NCI-H1436 (cell line): ENCODE measurements at regions not wholly inside any gene's neighbourhood (a gene's known extent, or its start where the extent isn't known, plus 50 kb on each side); places are given as distances from the start of the nearest gene placed in this dataset.
"Not testable (repeated sequence)": the region's sequence is repeated elsewhere in the genome, so short reads cannot be mapped to it uniquely, and the experiment has no call there.

Experiments
- DNase-seq: peaks from one replicate; lab custom pipeline; 2025; lab: John Stamatoyannopoulos, UW

DNA sequence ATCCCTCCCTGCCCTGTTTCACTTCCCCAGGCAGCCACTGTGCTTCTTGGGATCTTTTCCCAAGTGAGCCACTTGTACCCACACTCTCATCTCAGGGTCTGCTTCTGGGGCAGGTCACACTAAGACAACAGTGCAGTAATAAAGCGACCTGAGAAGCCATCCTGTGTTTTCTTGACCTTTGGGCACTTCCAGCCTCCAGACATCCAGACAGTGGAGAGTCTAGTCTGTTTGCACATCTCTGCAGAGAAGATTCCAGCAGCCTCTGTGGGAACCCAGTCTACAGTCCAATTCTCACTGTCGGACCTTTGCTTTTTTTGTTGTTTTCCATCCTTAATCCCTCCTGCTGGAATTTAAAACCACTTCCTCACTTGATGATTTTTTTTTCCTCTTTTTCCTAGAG is 50.3 kb upstream of the ATP6AP2 start:
- DNase-seq: no peak

DNA sequence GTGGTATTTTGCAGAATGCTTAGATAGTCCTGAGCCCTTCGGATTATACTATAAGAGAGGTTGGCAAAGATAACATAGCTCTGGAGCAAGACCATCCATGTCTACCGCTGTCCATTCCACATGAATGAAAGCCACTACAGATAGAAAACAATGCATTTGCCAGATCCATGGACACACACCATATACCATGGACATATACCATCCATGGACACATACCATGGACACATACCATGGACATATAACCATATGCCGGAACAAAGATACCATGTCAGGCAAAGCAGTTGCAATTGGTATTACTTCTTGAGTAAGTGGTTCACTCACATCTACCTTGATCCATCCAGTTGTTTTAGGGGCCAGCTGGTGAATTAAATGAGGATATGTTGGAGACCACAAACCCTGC is 53.2 kb upstream of the ATP6AP2 start:
- DNase-seq: no peak

DNA sequence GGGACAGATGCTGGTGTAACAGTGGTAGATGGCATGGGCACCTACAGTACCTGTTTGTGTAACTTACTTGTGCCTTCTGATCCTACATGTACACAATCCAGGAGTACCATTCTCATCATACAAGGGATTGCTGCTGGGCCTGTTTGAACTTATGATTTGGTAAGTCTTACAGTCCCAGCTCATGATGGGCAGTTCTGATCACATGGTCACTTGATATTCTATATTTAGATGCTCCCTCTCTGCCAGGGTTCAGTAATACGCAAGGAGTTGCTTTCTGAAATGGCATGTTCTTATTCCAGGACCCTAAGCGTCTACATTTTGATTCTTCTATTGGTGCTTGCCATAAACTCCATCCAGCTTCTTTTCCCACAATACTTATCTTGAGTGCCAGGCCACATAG is 54.4 kb upstream of the ATP6AP2 start:
- DNase-seq: no peak

- not testable (repeated sequence) for DNase-seq
Measured at GRCh38 chrX:40525901-40526300, 54.9 kb upstream of the ATP6AP2 start.

DNA sequence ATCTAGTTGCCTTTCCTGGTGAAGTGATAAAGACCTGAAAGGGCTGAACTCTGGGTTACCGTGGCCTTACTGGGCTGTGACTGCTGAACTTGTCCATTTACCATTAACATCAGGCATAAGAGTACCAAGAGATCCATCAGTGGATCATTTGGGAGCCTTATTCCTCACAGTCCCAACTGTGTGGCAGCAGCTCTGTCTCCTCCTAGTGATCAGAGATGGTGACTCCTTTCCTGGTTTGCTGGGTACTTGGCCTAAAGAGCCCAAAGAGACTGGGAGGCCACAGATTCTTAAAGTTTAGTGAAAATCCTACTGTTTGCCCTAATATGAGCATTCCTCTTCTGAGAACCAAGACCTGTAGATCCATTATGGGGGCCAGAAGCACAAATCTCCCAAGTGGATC is 56.3 kb upstream of the ATP6AP2 start:
- no peak for DNase-seq

DNA sequence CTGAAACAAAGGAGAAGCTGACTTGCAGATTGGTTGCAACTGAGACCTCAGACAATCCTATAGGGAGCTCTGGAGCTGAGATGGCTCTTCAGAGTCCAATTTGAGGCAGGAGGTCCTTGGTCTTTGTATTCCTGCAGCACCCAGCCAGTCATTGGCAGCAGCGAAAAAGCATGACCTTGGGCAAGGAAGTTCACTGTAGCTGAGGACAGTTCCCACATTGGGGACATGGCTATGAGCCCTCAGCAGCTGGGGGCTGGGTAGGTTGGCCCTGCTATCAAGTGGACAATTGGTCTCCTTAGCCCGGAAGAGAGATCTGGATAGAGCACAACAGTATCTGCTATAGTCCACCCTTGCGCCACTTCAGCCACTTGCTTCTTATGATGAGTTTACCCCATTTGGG is 56.9 kb upstream of the ATP6AP2 start:
- no peak for DNase-seq

GRCh38 chrX:40521868-40522450 is 58.8 kb upstream of the ATP6AP2 start:
- no peak for DNase-seq

DNA sequence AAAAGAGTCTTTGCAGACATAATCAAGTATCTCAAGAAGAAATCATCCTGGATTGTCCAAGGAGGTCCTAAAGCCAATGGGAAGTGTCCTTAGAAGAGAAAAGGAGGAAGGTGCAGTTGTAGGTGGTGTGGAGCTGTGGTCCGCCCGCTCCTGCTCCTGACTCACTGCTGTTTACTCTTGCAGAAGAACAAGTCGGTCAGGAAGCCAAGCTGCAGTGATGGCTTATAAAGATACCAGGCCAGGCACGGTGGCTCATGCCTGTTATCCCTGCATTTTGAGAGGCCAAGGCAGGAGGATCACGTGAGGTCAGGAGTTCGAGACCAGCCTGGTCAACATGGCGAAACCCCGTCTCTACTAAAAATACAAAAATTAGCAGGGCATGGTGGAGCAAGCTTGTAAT is 66.4 kb upstream of the ATP6AP2 start:
- DNase-seq: no peak

- no peak for DNase-seq
Measured at GRCh38 chrX:40513835-40514234, 66.9 kb upstream of the ATP6AP2 start.

DNA sequence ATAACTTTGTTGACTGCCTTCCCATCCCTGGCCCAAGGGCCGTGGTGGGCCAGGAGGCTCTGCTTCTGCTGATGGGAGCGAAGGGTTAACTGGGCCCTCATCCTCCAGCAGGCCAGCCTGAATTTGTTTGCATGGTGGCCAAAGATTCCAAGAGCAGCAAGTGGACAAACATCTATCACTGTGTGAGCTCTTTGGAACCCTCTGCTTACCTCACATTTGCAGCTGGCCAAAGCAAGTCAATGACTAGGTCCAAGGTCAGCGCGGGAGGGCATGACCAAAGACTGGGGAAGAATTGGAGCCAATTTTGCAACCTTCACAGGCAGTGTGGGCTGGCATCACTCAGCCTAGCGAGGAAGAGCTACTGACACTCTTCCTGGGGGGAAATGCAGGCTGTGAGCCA is 67.8 kb upstream of the ATP6AP2 start:
- no peak for DNase-seq

DNA sequence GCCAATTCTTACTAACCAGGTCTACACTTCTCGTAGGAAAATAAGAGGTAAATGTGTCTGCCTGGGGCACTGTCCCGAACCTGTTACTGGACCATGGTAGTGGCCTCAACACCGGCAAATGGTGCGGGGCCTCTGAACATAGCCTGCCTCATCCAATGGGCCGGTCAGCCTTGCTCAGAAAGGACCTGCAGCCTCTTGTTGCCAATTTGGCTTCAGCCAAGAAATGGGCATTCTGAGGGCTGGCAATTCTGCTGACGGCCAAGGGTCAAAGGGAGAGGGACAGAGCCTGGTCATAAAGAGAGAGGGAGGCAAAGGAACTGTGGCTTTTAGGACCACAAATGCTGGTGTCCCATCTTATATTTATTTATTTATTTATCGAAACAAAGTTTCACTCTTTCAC is 69.5 kb upstream of the ATP6AP2 start:
- DNase-seq: no peak

- no peak for DNase-seq
Measured at GRCh38 chrX:40508560-40508959, 72.2 kb upstream of the ATP6AP2 start.

DNA sequence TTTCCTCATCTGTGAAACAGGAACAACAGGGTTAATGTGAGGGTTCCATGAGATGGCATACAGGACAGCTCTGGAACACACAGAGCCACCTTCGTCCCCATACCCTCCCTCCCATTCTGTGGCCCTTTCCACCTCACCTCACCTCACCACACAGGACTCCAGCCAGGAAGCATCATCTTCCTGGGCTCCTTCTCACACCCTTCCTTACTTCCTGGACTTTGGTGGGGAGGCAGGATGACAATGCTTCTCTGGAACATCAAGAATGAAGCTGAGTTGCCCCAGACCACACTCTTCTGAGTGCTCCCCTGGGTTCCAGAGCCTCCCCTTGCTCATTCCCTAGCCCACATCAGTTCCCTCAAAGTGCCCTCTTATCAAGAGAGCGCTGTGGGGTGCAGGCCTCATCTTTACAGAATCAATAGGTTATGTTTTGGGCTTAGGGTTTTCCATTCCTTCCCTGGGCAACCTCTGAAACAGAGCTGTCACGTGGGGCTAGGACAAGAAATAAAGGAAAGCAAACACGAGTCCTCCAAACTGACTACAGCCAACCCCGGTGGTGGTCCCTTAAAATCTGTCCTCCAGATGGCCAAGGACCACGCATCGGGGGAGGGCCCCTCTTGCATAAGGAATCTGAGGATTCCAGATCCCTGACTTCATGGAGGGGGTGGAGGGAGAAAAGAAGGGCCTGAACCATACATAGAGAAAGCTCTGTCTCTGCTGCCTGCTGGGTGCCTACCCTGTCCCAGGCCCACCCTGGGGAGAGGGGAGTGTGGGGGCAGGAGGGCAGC is 74.4 kb upstream of the ATP6AP2 start:
- no peak for DNase-seq

DNA sequence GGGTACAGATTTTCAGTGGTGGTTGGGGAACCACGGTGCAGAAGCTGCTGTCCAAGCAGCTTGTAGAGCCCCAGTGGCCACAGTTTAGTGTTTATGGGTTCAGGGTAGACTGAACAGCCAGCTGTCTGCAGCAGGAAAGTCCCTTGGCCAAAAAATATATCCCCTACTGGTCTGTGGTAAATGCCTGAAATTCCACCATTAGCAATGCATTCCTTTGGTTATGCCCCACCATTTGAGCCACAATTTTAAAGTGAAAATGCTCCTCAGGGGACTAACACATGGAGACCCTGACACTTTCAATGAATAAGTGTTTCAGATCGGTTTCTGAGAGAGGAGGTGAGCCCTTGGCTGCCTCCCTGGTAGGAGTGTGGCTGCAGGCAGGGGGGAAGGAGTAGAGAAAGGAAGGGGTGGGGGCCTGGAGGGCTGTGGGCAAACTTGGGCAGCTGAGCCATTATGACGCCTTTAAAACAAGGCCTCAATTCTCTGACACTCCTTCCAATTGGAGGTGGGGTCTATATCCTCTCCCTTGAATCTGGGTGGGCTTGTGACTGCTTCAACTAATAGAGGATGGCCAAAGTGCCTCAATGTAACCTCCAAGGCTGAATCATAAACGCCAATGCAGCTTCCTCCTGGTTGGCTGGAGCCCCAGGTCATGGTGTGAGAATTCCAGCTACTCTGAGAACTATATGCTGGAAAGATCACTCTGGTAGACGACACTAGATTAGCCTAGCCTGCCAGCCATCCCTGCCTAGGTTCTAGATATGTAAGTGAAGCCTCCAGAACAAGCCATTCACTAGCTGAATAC is 75.8 kb upstream of the ATP6AP2 start:
- no peak for DNase-seq

DNA sequence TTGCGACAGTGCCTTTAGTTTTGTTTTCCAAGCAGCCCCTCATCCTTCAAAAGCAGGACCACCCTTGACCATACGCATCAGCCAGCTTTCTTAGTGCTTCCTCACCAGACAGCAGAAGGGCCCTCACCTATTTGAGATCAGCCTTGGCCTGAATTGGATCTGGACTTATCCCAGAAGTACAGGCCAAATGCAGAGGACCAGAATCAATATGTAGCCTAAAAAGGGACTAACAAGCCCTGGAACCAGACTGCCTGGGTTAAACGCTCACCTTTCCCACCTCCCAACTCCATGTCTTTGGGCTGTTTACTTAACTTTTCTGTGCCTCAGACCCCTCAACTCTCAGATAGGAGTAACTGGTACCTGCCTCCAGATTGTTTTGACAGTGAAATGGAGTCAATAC is 77.7 kb upstream of the ATP6AP2 start:
- DNase-seq: no peak

- no peak for DNase-seq
Measured at GRCh38 chrX:40502688-40503087, 78.1 kb upstream of the ATP6AP2 start.

GRCh38 chrX:40501164-40501855 is 79.5 kb upstream of the ATP6AP2 start:
- no peak for DNase-seq

DNA sequence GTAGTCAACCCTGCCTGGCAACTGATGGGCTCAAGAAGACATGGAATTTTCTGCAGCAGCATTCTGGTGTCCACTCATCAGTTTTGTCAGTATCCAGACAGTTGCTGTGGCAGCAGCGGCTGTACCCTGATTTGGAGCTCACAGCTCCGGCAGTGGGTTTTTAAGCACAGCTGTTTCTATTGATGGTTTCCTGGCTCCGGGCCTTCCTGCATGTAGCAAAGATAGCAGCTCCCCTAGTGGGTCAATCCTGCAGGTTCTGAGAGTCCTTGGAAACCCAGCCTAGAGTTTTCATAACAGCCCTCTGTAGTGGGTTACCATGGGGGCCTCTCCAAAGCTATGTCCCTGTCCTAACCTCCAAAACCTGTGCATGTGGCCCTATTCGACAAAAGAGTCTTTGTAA is 84.0 kb upstream of the ATP6AP2 start:
- DNase-seq: no peak

DNA sequence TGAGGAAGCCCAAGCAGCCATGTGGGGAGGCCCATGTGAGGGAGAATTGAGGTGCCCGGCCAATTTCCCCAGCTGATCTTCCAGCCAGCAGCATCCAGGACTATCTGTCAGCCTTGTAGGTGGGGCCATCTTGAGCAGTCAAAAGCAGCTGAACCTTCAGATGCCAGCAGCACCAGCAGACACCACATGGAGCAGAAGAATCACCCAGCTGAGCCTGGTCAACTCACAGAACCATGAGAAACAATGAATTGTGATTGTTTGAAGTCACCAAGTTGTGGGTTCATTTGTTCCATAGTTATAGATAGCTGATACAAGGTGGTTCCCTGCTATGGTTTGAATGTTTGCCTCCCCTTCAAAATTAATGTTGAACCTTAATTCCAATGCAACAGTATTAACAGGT is 85.1 kb upstream of the ATP6AP2 start:
- DNase-seq: no peak

- DNase-seq: no peak
Measured at GRCh38 chrX:40494005-40494404, 86.8 kb upstream of the ATP6AP2 start.

GRCh38 chrX:40488296-40488695 is 92.5 kb upstream of the ATP6AP2 start:
- DNase-seq: no peak

GRCh38 chrX:40485973-40486372 is 94.8 kb upstream of the ATP6AP2 start:
- DNase-seq: no peak
